CD14-positive monocyte (primary cell): ENCODE measurements at regions not wholly inside any gene's neighbourhood (a gene's known extent, or its start where the extent isn't known, plus 50 kb on each side); places are given as distances from the start of the nearest gene placed in this dataset.

Experiments
- DNase-seq, 3 donors: peaks; one replicate each; pipeline ENCODE4 v3.0.0-alpha.2; 2011 to 2022
- H2AFZ ChIP-seq: 2 replicates; pipeline ENCODE4 v1.6.0; 2012; ENCODE audit warnings: mild to moderate bottlenecking, low read depth, low read length, inconsistent platforms; ENCODE audit not compliant: insufficient read depth, poor library complexity, severe bottlenecking
- H3K27ac ChIP-seq, 2 donors: 1 replicate in 1 of 2; 2 replicates in 1 of 2; pipeline ENCODE4 v1.5.1; 2012 to 2013; ENCODE audit warnings: low read length in 2 of 2, control low read depth in 1 of 2, inconsistent platforms in 1 of 2, low read depth in 1 of 2, mild to moderate bottlenecking in 1 of 2
- H3K27me3 ChIP-seq, 2 donors: one replicate each; pipeline versions ENCODE4 v1.6.0 to v1.6.1; 2011 to 2013; ENCODE audit warnings: low read length in 2 of 2; ENCODE audit not compliant: control insufficient read depth in 2 of 2, insufficient read depth in 2 of 2
- H3K36me3 ChIP-seq, 2 donors: replicated peaks in 1 of 2; 1 replicate in 1 of 2; 2 replicates in 1 of 2; pipeline versions ENCODE4 v1.5.1 to v1.6.1; 2012 to 2013; ENCODE audit warnings: low read length in 2 of 2, control low read depth in 1 of 2, inconsistent platforms in 1 of 2, mild to moderate bottlenecking in 1 of 2; ENCODE audit not compliant: insufficient read depth in 2 of 2, control insufficient read depth in 1 of 2
- H3K4me1 ChIP-seq, 2 donors: 1 replicate in 1 of 2; 2 replicates in 1 of 2; pipeline versions ENCODE4 v1.5.1 to v1.6.1; 2012 to 2013; ENCODE audit warnings: low read length in 2 of 2, control low read depth in 1 of 2, inconsistent platforms in 1 of 2, mild to moderate bottlenecking in 1 of 2, moderate library complexity in 1 of 2; ENCODE audit not compliant: insufficient read depth in 2 of 2, control insufficient read depth in 1 of 2
- H3K4me2 ChIP-seq: replicated peaks from 2 replicates; pipeline ENCODE3; 2012; ENCODE audit warnings: low read length, moderate library complexity, mild to moderate bottlenecking; ENCODE audit not compliant: poor library complexity, severe bottlenecking; ENCODE audit errors: extremely low read depth
- H3K4me3 ChIP-seq, 3 experiments: fragments of 200-600 bp in 1 of 3; sonication (generic) in 1 of 3; replicated peaks in 1 of 3; 1 replicate in 2 of 3; 2 replicates in 1 of 3; pipeline ENCODE4 v1.5.1; 2011 to 2013; ENCODE audit warnings: low read length in 3 of 3, mild to moderate bottlenecking in 3 of 3, control low read depth in 2 of 3, low read depth in 2 of 3, inconsistent platforms in 1 of 3, moderate library complexity in 1 of 3
- H3K79me2 ChIP-seq: 2 replicates; pipeline ENCODE4 v1.6.0; 2012; ENCODE audit warnings: mild to moderate bottlenecking, control low read depth, inconsistent platforms, low read length, moderate library complexity; ENCODE audit not compliant: insufficient read depth
- H3K9ac ChIP-seq: 2 replicates; pipeline ENCODE4 v1.6.0; 2017; ENCODE audit warnings: low read length, mild to moderate bottlenecking; ENCODE audit not compliant: insufficient read depth, poor library complexity, severe bottlenecking
- H3K9me3 ChIP-seq, 2 donors: replicated peaks in 1 of 2; 1 replicate in 1 of 2; 2 replicates in 1 of 2; pipeline versions ENCODE4 v1.5.1 to v1.6.1; 2012 to 2013; ENCODE audit warnings: low read length in 2 of 2, control low read depth in 1 of 2; ENCODE audit not compliant: control insufficient read depth in 1 of 2, insufficient read depth in 1 of 2
- H4K20me1 ChIP-seq: 2 replicates; pipeline ENCODE4 v1.6.0; 2012; ENCODE audit warnings: mild to moderate bottlenecking, low read length, control low read depth, moderate library complexity; ENCODE audit not compliant: insufficient read depth
- H3K27ac Mint-ChIP-seq, 7 donors: one replicate each; pipeline ENCODE4 v1.8.0; 2020; ENCODE audit warnings: mild to moderate bottlenecking in 7 of 7, mixed read lengths in 7 of 7, moderate library complexity in 6 of 7, inconsistent platforms in 2 of 7
- H3K27me3 Mint-ChIP-seq, 3 donors: one replicate each; pipeline ENCODE4 v1.8.0; 2021 to 2022; ENCODE audit warnings: low read depth in 3 of 3, mild to moderate bottlenecking in 3 of 3, mixed read lengths in 3 of 3, moderate library complexity in 3 of 3, inconsistent platforms in 1 of 3
- H3K36me3 Mint-ChIP-seq, 2 donors: one replicate each; pipeline ENCODE4 v1.8.0; 2020; ENCODE audit warnings: mixed read lengths in 2 of 2, inconsistent platforms in 1 of 2, mild to moderate bottlenecking in 1 of 2
- H3K4me1 Mint-ChIP-seq: one replicate; pipeline ENCODE4 v1.8.0; 2020; ENCODE audit warnings: mild to moderate bottlenecking, mixed read lengths
- H3K4me3 Mint-ChIP-seq, 2 donors: one replicate each; pipeline ENCODE4 v1.8.0; 2020; ENCODE audit warnings: mild to moderate bottlenecking in 2 of 2, mixed read lengths in 2 of 2, moderate library complexity in 1 of 2
- H3K9me3 Mint-ChIP-seq, 7 donors: one replicate each; pipeline ENCODE4 v1.8.0; 2020 to 2022; ENCODE audit warnings: mixed read lengths in 7 of 7, mild to moderate bottlenecking in 6 of 7, moderate library complexity in 6 of 7, inconsistent platforms in 2 of 7
- CTCF ChIP-seq: fragments of 200-600 bp; IDR thresholded peaks from one replicate; pipeline ENCODE4 v1.8.0; 2022; ENCODE audit warnings: antibody characterized with exemption, mild to moderate bottlenecking
- WGBS: methylation state at CpG from one replicate; pipeline ENCODE4 v1.1.5; 2013; ENCODE audit warnings: missing lambda C conversion rate; ENCODE audit not compliant: insufficient coverage; 5-methylcytosine and 5-hydroxymethylcytosine counted together
- intact Hi-C, 2 donors: fragments of 100-400 bp; cut with micrococcal nuclease; formaldehyde crosslinking; loops; one replicate each; pipeline versions ENCODE4 v1.15.0 to v1.15.1; 2023

- Mint-ChIP-seq H3K9me3 (peaks cover 11 to 22% (median 16%) of the 10 kb centered on the region in 7 donors), H3K27me3 (peaks cover 0 to 7% (median 2%) of the 10 kb centered on the region in 3 donors), H3K4me3 (no peak overlapping the region), H3K4me1 (no peaks in the 10 kb centered on the region), H3K36me3 (no peaks in the 10 kb centered on the region), H3K27ac (no peak overlapping the region)
- H3K27ac ChIP-seq, result no peak overlapping the region
- no peak overlapping the region for H3K4me2 ChIP-seq
- H3K4me1 ChIP-seq, result no peaks in the 10 kb centered on the region
- no peak overlapping the region for H3K9ac ChIP-seq
- no peak overlapping the region for H2AFZ ChIP-seq
- no peak for DNase-seq
- no peaks in the 10 kb centered on the region for H3K36me3 ChIP-seq
- peaks cover 0 to 8% of the 10 kb centered on the region in 2 donors for H3K9me3 ChIP-seq
- 77% methylated on average over 6 of the region's 6 CpGs for WGBS
- intact Hi-C loops, result no loop called here
- H3K79me2 ChIP-seq, result no peaks in the 10 kb centered on the region
- no peaks in the 10 kb centered on the region for H4K20me1 ChIP-seq
- no peaks in the 10 kb centered on the region for H3K27me3 ChIP-seq
- no peak for TF ChIP-seq CTCF
- no peak overlapping the region for H3K4me3 ChIP-seq
These were observed 89.6 kb upstream of the CTBP2 start for GRCh38 chr10:125249948-125250347.

- Histone ChIP-seq H4K20me1 (no peaks in the 10 kb centered on the region), H3K4me1 (no peaks in the 10 kb centered on the region), H3K79me2 (no peaks in the 10 kb centered on the region), H3K9ac (no peak overlapping the region), H2AFZ (no peak overlapping the region), H3K9me3 (peaks cover 0 to 5% of the 10 kb centered on the region in 2 donors), H3K36me3 (no peaks in the 10 kb centered on the region), H3K4me2 (no peak overlapping the region), H3K27me3 (no peaks in the 10 kb centered on the region), H3K4me3 (no peak overlapping the region), H3K27ac (no peak overlapping the region)
- Mint-ChIP-seq H3K9me3 (peaks cover 9 to 18% (median 12%) of the 10 kb centered on the region in 7 donors), H3K4me3 (no peak overlapping the region), H3K27me3 (peaks cover under 1 to 7% (median 2%) of the 10 kb centered on the region in 3 donors), H3K27ac (no peak overlapping the region), H3K36me3 (no peaks in the 10 kb centered on the region), H3K4me1 (no peaks in the 10 kb centered on the region)
- 80% methylated on average over 1 of the region's 3 CpGs for WGBS
- no peak for TF ChIP-seq CTCF
- intact Hi-C loops, result no loop called here
- DNase-seq, result no peak
These were observed 88.1 kb upstream of the CTBP2 start for GRCh38 chr10:125248489-125248888.
